LNCaP clone FGC (cell line): ENCODE measurements at regions not wholly inside any gene's neighbourhood (a gene's known extent, or its start where the extent isn't known, plus 50 kb on each side); places are given as distances from the start of the nearest gene placed in this dataset.

ENCODE experiments used
- DNase-seq: peaks from one replicate; pipeline ENCODE4 v3.0.0-alpha.2; 2011; ENCODE audit warnings: low read depth
- H3K4me3 ChIP-seq: 2 replicates; pipeline ENCODE4 v1.5.1; 2011; ENCODE audit warnings: mild to moderate bottlenecking, low read depth, low read length, control low read depth
- CTCF ChIP-seq: IDR thresholded peaks from 2 replicates; pipeline ENCODE4 v1.5.1; 2012; ENCODE audit warnings: mild to moderate bottlenecking; ENCODE audit not compliant: control insufficient read depth, insufficient read depth; ENCODE audit errors: extremely low read depth

GRCh38 chr9:97747201-97747965 is 50.2 kb upstream of the XPA start:
- no peak for DNase-seq
- no peak for TF ChIP-seq CTCF
- H3K4me3 ChIP-seq, result no peak overlapping the region

- no peak for DNase-seq
- TF ChIP-seq CTCF, result no peak
- no peak overlapping the region for H3K4me3 ChIP-seq
These were observed 51.4 kb upstream of the XPA start for GRCh38 chr9:97748525-97748924.

DNA sequence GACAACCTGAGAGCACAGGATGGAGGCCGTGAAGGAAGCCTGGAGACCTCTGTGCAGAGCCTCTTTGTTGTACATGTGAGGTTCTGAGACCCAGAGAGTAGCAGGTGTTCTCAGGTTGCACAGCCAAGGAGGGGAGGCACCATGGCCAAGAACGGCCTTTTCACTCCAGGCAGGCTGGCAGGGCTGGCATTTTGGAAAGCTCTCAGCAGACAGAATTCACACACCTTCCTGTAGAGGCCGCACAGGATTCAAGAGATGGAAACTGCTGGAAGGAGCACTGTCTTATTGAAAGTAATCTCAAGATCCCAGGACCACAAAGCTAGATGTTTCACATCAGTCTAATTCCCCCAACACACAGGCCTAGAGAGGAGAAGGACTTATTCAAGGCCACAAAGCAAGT is 52.8 kb upstream of the XPA start:
- peak; percentile 40 for TF ChIP-seq CTCF
- no peak overlapping the region for H3K4me3 ChIP-seq
- peak; percentile 3 for DNase-seq

DNA sequence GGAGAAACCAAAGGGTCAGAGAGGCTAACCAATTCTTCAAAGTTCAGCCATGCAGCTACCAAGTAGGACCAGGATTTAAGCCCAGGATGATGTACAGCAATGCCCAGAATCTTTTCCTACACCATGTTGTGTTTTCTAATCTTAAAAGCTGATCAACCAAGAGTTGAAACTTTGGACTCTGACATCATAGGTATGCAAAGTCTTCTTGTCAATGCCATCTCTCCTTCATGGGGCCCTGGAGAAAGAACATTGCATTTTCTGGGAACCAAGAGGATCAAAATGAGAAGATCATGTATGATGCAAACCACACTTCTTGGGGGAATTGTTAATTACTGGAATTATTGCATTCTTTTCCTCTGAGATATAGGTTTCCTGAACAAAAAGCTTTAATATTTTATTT is 54.4 kb upstream of the XPA start:
- TF ChIP-seq CTCF, result no peak
- DNase-seq, result no peak
- H3K4me3 ChIP-seq, result no peak overlapping the region

DNA sequence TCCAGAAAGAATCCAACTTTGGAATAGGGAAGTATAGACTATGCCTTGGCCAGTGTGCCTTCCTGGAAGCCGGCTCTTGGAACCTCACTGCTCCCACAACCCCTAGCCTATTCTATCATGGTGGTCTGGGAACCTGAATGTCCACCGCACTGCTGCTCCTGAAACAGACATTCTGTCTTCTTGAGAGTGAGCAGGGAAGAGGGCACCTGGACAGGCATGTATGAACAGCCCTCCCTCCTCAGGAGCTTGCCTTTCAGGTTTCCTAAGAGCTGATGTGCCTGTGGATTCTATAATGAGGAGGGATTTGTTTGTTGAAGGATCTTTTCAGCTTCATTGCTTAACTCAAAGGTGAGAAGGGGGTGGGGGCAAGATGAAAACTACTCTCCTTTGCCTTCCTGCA is 55.1 kb upstream of the XPA start:
- no peak overlapping the region for H3K4me3 ChIP-seq
- no peak for TF ChIP-seq CTCF
- DNase-seq, result no peak

- no peak for TF ChIP-seq CTCF
- no peak overlapping the region for H3K4me3 ChIP-seq
- DNase-seq, result no peak
These were observed 56.2 kb upstream of the XPA start for GRCh38 chr9:97753364-97753763.

DNA sequence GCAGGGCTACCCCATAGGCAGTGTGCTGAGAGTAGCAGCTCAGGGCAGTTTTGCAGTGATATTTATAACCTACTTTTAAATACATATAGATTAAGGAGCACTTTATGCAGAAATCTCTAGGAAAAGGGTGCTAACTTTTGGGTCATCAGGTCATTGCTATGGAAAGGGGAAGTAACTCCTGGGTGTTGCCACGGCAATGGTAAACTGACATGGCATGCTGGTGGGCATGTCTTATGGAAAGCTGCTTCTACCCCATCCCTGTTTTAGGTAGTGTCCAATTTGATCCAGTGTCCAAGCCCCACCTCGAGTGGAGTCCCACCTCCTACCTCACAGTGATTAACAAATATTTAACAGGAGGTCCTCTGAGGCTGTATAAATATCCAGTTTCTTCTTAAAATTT is 56.8 kb upstream of the XPA start:
- no peak for DNase-seq
- TF ChIP-seq CTCF, result no peak
- H3K4me3 ChIP-seq, result no peak overlapping the region
